ENCODE measurements at regions not wholly inside any gene's neighbourhood (a gene's known extent, or its start where the extent isn't known, plus 50 kb on each side); places are given as distances from the start of the nearest gene placed in this dataset.

DNA sequence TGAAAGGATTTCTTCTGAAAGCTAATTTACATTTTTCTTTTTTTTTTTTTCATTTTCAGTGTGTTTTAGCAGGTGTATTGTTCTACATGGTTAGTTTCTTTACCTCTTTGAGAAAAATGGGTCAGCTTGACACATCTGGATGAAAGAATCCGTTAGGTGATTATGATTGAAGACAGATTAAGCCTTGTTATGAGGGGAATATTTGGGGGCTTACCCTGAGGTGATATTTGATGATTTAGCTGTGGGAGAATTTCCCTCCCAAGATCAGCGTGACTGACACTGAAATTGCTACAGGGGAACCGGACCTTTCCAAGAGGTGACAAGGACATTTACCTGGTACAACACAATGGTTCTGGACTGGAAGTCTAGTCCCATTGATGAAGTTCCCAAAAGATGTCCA lies 147.5 kb downstream of the NFKBIZ start:
- TF ChIP-seq, protein P1, sequence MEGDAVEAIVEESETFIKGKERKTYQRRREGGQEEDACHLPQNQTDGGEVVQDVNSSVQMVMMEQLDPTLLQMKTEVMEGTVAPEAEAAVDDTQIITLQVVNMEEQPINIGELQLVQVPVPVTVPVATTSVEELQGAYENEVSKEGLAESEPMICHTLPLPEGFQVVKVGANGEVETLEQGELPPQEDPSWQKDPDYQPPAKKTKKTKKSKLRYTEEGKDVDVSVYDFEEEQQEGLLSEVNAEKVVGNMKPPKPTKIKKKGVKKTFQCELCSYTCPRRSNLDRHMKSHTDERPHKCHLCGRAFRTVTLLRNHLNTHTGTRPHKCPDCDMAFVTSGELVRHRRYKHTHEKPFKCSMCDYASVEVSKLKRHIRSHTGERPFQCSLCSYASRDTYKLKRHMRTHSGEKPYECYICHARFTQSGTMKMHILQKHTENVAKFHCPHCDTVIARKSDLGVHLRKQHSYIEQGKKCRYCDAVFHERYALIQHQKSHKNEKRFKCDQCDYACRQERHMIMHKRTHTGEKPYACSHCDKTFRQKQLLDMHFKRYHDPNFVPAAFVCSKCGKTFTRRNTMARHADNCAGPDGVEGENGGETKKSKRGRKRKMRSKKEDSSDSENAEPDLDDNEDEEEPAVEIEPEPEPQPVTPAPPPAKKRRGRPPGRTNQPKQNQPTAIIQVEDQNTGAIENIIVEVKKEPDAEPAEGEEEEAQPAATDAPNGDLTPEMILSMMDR (conservative IDR thresholded peaks at IDR 0.05; ENCODE audit: low read length): no peak
- no peak for TF ChIP-seq EZH2phosphoT487 (IDR thresholded peaks at IDR 0.05; ENCODE audit: borderline replicate concordance, low read depth, low read length)
